Motor neuron (in vitro differentiated cells): ENCODE measurements at regions not wholly inside any gene's neighbourhood (a gene's known extent, or its start where the extent isn't known, plus 50 kb on each side); places are given as distances from the start of the nearest gene placed in this dataset.
A peak's percentile ranks its signal among the peaks of the same experiment; 100 is the strongest.
"Not testable (repeated sequence)": the region's sequence is repeated elsewhere in the genome, so short reads cannot be mapped to it uniquely, and the experiment has no call there.

Source experiments
- ATAC-seq, 8 experiments: fragments of 200-7000 bp; cut with Tn5 transposase; replicated peaks in 6 of 8; 2 replicates each; pipeline ENCODE4 v1.8.0; 2021; ENCODE audit warnings: mild to moderate bottlenecking in 8 of 8, moderate library complexity in 8 of 8
- H3K27ac ChIP-seq, 2 donors: fragments of 250-450 bp; sonication (Bioruptor Pico); 2 replicates each; pipeline ENCODE4 v1.9.0; 2021; ENCODE audit warnings: antibody characterized with exemption in 2 of 2, mild to moderate bottlenecking in 2 of 2, moderate library complexity in 1 of 2
- H3K4me1 ChIP-seq, 2 donors: fragments of 250-450 bp; sonication (Bioruptor Pico); replicated peaks in 1 of 2; 2 replicates each; pipeline ENCODE4 v1.6.1; 2021; ENCODE audit warnings: antibody characterized with exemption in 2 of 2, mild to moderate bottlenecking in 2 of 2, moderate library complexity in 1 of 2
- H3K4me3 ChIP-seq, 5 donors: fragments of 250-450 bp; sonication (Bioruptor Pico); 2 replicates each; pipeline ENCODE4 v1.9.0; 2021; ENCODE audit warnings: antibody characterized with exemption in 5 of 5, mild to moderate bottlenecking in 5 of 5, moderate library complexity in 4 of 5
- WGBS, 10 experiments: fragments of 450-650 bp; shearing (Covaris generic); methylation state at CpG; one replicate each; pipeline ENCODE4 v1.0.0; 2022; 5-methylcytosine and 5-hydroxymethylcytosine counted together
- in situ Hi-C, 9 experiments: fragments of 400-800 bp; cut with MboI; loops; one replicate each; pipeline ENCODE4 v1.15.0; 2021; ENCODE audit warnings: low sequenced_read_pairs in 9 of 9, low pct_unique_long_range_greater_than_20kb in 2 of 9; ENCODE audit not compliant: unreplicated experiment in 9 of 9

DNA sequence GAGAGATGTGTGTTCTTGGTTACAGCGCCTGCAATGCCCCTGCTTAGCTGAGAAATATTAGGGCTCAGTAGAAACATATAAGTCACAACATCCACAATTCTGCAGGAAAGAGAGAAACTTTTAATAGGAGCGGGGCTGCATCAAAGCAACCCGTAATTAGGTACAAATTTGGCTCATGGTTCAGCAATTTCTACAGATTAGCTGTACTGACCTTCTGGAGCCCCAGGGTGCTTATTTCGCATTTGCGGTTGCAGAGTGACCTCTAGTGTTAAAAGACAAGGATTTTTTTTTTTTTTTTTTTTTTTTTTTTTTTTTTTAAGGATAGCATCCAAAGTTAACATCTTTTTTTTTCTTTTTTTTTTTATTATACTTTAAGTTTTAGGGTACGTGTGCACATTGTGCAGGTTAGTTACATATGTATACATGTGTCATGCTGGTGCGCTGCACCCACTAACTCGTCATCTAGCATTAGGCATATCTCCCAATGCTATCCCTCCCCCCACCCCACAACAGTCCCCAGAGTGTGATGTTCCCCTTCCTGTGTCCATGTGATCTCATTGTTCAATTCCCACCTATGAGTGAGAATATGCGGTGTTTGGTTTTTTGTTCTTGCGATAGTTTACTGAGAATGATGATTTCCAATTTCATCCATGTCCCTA lies 334.7 kb downstream of the ARRDC4 start:
- H3K4me3 ChIP-seq, H3K27ac ChIP-seq, H3K4me1 ChIP-seq: not testable (repeated sequence)
- 0 to 33% (median 22%) methylated on average over 2 to 8 of the region's 10 CpGs for WGBS, 10 experiments
- in situ Hi-C loops = loop anchor here in 1 of 9 experiments (25.0 kb wide), 1 partner anchor 383 kb away; no protein-coding TSS in a partner anchor
- peak in 4 of 8 experiments; percentile 23 to 50 (median 40) for ATAC-seq

DNA sequence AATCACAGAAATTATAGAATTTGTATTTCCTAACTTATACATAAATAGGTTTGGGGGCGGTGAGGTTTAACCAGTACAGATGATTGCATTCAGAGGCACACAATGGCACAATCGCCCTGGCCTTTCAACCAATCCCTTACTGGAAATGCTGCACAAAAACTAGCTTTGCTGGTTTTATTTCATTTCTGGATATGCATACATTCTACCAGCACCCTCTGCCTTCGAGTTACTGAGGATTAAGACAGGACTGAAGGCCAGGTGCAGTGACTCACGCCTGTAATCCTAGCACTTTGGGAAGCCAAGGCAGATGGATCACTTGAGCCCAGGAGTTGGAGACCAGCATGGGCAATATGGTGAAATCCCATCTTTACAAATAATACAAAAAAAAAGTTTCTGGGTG lies 336.1 kb downstream of the ARRDC4 start:
- 0 to 100% (median 39%) methylated on average over 1 to 4 of the region's 4 CpGs; no CpG with 5 or more reads in 1 of the 10 experiments for WGBS, 10 experiments
- no peak for ATAC-seq
- Histone ChIP-seq H3K4me1 (peaks cover 6% of the 10 kb centered on the region in 2 donors), H3K4me3 (no peak overlapping the region), H3K27ac (no peak overlapping the region)
- in situ Hi-C loops = loop anchor here in 1 of 9 experiments (25.0 kb wide), 1 partner anchor 384 kb away; no protein-coding TSS in a partner anchor

DNA sequence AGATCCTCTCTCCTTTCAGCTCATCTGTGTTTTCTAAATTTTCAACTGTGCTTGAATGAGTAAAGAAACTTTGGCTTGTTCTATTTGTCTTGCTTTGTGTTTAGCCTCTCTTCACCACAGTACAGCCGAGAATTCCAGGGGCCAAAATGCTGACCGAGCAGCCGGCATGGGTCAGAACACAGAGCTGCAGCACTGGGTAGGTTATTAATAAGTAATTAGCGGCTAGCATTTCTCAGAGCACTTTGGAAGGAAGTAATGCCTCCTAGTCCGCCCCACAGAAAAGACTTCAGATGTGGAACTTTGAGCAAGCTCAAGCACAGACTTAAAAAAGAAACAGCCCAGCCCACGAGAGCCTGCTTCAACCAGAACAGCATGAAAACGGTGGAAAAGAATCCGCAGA lies 343.9 kb downstream of the ARRDC4 start:
- no peak overlapping the region for H3K27ac ChIP-seq
- H3K4me1 ChIP-seq = peaks cover 0 to 4% of the 10 kb centered on the region in 2 donors
- 15 to 95% (median 62%) methylated on average over 2 to 7 of the region's 8 CpGs; no CpG with 5 or more reads in 2 of the 10 experiments for WGBS, 10 experiments
- no peak for ATAC-seq
- in situ Hi-C loops = loop anchor here in 6 of 9 experiments (10.0 to 25.0 kb wide), 3 partner anchors 108 to 120 kb away; no protein-coding TSS in a partner anchor
- H3K4me3 ChIP-seq = no peak overlapping the region

DNA sequence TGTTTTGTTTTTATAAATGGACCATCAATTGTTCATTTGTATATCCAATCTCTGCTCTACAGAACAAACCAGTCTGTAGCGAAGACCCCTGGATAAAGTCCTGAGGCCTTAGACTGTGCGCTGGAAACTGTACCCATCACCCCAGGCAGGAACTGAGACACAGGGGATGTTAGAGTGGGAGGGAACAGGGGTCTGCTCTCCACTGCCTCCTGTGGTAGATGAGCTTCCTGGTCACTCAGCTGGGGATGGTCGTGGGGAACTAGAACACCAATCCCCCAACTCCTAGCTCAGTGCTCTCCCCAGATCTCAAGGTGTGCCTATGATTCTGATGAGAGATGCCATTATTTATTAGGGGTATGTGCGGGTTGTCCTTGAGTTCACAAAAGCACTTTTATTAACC lies 340.2 kb upstream of the IGF1R start:
- Histone ChIP-seq H3K4me3 (no peak overlapping the region), H3K4me1 (peaks cover 0 to 4% of the 10 kb centered on the region in 2 donors), H3K27ac (no peak overlapping the region)
- 8 to 100% (median 85%) methylated on average over 1 to 4 of the region's 4 CpGs; no CpG with 5 or more reads in 2 of the 10 experiments for WGBS, 10 experiments
- in situ Hi-C loops = loop anchor here in 6 of 9 experiments (10.0 to 25.0 kb wide), 3 partner anchors 104 to 117 kb away; no protein-coding TSS in a partner anchor
- no peak for ATAC-seq

DNA sequence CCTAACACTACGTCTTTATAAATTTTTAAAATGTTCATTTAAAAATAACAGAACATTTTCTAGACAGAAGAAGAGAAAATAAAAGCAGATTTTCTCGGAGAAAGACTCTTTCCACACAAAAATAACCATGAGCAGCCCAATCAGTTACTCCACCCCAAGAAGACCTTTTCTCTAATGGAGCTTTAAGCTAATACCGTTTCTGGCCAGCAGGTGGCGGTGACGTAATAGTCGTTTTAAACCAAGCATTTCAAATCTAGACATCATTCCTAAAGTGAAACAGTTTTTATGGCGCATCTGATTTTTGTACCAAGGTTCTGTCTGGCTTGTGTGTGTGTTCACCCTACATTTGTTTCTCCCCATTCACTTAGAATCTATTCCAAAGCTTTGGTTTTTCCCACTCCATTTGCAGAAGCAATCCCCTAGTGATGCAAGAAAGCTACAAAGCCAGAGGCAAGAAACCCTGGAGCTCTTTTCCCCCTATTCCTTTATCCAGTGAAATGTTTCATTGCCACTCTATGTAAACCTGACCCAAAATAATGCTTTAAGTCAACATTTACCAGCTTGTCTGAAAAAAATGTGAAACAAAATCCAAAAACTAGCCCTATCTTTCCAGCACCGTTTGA lies 336.7 kb upstream of the IGF1R start:
- 3 to 38% (median 14%) methylated on average over 3 to 8 of the region's 8 CpGs for WGBS, 10 experiments
- H3K4me3 ChIP-seq = no peak overlapping the region
- ATAC-seq = peak in 3 of 8 experiments; percentile 56 to 70 (median 57)
- H3K27ac ChIP-seq = no peak overlapping the region
- H3K4me1 ChIP-seq = no peaks in the 10 kb centered on the region
- in situ Hi-C loops = loop anchor here in 4 of 9 experiments (25.0 kb wide), 1 partner anchor 101 kb away; no protein-coding TSS in a partner anchor

DNA sequence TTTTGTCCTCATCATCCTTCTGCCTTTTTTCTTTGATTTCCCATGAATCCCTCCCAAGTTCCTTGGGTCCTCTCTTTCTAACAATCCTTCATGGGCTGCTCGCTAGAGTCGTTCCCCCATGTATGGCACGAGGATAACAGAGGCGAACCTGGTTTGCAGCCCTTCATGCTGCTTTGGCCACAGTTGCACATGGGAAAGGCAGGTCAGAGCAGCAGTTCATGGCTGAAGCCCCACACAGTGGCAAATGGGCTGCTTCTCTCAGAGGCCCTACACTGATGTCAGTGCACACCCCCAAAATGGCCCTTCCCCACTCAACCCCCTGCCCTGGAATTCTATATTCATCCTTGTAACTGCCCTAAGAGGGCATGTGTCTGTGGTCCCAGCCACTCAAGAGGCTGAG lies 335.4 kb upstream of the IGF1R start:
- in situ Hi-C loops = loop anchor here in 4 of 9 experiments (25.0 kb wide), 1 partner anchor 99 kb away; no protein-coding TSS in a partner anchor
- Histone ChIP-seq H3K27ac (no peak overlapping the region), H3K4me1 (no peaks in the 10 kb centered on the region), H3K4me3 (no peak overlapping the region)
- 17 to 100% (median 40%) methylated on average over 1 to 4 of the region's 4 CpGs; no CpG with 5 or more reads in 5 of the 10 experiments for WGBS, 10 experiments
- no peak for ATAC-seq

DNA sequence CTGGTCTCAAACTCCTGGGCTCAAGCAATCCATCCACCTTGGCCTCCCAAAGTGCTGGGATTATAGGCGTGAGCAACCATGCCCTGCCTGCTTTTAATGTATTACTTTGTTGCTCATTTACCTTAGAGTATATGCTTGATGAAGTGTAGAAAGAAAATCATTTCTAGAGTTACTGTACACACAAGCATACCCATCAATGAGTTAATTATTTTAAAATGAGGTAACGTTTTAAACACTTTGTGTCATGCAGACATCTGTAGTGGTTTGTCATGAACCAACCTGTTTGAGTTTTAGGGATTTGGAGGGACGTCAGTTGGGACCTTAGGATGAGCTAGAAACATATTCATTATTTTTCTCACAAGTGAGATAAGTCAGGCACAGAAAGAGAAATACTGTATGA lies 332.4 kb upstream of the IGF1R start:
- Histone ChIP-seq H3K4me1 (no peaks in the 10 kb centered on the region), H3K4me3 (no peak overlapping the region), H3K27ac (no peak overlapping the region)
- in situ Hi-C loops = loop anchor here in 4 of 9 experiments (25.0 kb wide), 1 partner anchor 96 kb away; no protein-coding TSS in a partner anchor
- no peak for ATAC-seq
- 0 to 100% (median 10%) methylated on average over 1 to 3 of the region's 3 CpGs; no CpG with 5 or more reads in 2 of the 10 experiments for WGBS, 10 experiments

DNA sequence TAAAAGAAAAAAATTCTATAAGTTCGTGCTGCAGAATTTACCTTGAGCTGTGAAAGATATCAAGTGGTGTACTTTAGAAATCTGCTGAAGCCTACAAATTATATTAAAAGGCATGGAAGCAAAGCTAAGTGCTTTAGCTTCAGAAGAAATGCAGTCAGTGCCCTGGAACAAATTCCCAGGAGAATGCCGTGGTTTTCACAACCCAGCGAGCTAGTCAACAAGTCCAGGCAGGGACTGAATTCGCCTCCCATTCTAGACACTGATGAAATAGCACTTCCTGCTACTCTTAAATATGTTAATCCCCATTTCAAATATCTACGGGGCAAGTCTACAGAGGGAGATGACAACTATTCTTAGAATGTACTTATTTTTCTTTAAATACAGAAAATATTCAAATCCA lies 326.4 kb upstream of the IGF1R start:
- peak in 2 of 8 experiments; percentile 37 for ATAC-seq
- Histone ChIP-seq H3K4me1 (no peaks in the 10 kb centered on the region), H3K27ac (no peak overlapping the region), H3K4me3 (no peak overlapping the region)
- 0 to 86% (median 73%) methylated on average over 1 to 5 of the region's 5 CpGs for whole genome bisulfite sequencing, 10 experiments
- in situ Hi-C loops = loop anchor here in 4 of 9 experiments (25.0 kb wide), 1 partner anchor 90 kb away; no protein-coding TSS in a partner anchor

DNA sequence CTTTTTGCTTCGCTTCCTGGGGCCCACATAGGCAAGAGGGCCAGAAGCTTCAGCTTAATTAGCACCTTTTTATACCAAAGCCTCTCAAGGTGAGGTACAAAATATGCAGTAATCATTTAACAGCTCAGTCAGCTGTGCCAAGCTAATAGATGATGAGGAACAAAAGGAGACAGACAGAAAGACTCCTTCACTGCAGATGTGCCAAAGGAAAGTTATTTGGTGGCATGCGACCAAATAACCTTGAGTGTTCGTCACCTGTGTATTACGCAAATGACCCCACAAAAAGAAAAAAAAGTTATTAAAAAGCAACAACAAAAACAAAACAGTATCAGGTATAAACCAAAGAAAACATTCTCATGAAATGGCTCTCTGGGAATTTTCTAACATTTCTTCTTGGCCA lies 325.8 kb upstream of the IGF1R start:
- H3K4me3 ChIP-seq = no peak overlapping the region
- no peak overlapping the region for H3K27ac ChIP-seq
- 0 to 100% (median 87%) methylated on average over 1 to 4 of the region's 4 CpGs; no CpG with 5 or more reads in 2 of the 10 experiments for WGBS, 10 experiments
- in situ Hi-C loops = loop anchor here in 4 of 9 experiments (25.0 kb wide), 1 partner anchor 90 kb away; no protein-coding TSS in a partner anchor
- no peaks in the 10 kb centered on the region for H3K4me1 ChIP-seq
- no peak for ATAC-seq

DNA sequence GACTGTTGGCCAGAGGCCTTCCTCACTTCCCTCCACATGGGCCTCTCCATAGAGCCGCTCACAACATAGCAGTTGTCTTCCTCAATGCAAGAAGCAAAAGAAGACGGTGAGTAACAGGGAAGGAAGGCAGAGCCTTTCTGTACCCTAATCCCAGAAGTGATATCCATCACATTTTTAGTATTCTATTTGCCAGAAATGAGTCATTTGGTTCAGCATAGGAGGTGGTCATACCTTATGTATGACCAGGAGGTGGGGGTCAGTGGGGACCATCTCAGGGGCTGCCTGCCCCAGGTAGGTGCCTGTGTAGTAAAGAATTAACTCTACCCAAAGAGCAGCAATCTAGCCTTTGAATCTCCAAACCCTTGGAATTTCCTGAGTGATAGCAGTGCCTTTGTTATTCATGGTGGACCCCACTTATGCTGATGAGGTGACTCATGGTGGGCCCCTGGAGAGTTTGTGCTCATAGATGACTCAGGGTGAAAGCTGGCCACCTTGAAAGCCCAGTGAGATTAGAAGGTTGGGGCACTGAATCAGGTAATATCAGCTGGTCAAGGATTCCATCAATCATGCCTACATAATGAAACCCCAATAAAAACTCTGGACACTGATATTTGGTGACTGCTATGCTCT lies 323.9 kb upstream of the IGF1R start:
- 17 to 100% (median 35%) methylated on average over 1 to 2 of the region's 2 CpGs; no CpG with 5 or more reads in 6 of the 10 experiments for WGBS, 10 experiments

DNA sequence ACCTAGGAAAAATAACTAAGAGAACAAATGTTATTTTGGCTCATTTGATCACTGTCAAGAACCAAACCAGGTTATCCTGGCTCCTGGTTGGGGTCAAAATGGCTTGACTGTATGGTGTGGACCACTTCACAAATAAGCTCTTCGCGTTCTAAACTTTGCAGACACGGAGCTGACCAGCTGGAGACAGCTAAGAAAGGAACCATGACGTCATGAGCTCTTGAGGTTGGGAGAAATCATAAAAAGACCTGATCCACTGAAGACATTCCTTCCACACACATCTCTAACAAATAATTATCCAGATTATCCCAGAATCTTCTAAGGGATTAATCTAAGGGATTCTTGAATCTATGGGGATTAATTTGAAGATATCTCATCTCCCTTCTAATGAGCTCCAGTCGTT lies 321.5 kb upstream of the IGF1R start:
- ATAC-seq = no peak
- Histone ChIP-seq H3K4me1 (no peaks in the 10 kb centered on the region), H3K4me3 (no peak overlapping the region), H3K27ac (no peak overlapping the region)
- in situ Hi-C loops = no loop called here
- 0 to 93% (median 43%) methylated on average over 1 to 5 of the region's 5 CpGs for WGBS, 10 experiments

More for the DNA sequence above, 323.9 kb upstream of the IGF1R start:
- ATAC-seq = peak in 2 of 8 experiments; percentile 37 to 42
- Histone ChIP-seq H3K27ac (no peak overlapping the region), H3K4me1 (no peaks in the 10 kb centered on the region), H3K4me3 (no peak overlapping the region)
- in situ Hi-C loops = loop anchor here in 4 of 9 experiments (25.0 kb wide), 1 partner anchor 88 kb away; no protein-coding TSS in a partner anchor

DNA sequence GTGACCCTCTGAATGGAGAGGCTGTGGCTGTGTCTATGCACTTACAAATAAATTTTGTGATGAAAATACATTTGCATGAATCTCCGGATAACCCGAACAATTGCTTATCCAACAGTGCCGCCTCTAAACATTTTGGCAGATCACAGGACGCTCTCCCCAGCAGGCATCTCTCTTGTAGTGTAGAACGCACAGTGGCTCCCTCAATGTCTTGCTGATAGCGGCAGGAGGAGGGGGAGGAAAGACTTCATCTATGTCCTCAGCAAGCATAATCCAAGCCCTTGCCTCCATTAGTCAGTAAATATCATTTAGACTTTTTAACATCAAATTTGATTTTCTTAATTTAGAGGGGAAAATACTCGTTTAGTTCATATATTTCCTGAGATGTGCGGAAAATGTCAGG lies 318.1 kb upstream of the IGF1R start:
- ATAC-seq = no peak
- in situ Hi-C loops = no loop called here

More for the DNA sequence above, 318.1 kb upstream of the IGF1R start:
- no peak overlapping the region for H3K27ac ChIP-seq
- H3K4me1 ChIP-seq = peaks cover 0 to 16% of the 10 kb centered on the region in 2 donors
- H3K4me3 ChIP-seq = no peak overlapping the region
- WGBS, 10 experiments = 0 to 77% (median 52%) methylated on average over 2 to 8 of the region's 8 CpGs; no CpG with 5 or more reads in 2 of the 10 experiments
